HAP-1 (cell line): ENCODE measurements at regions not wholly inside any gene's neighbourhood (a gene's known extent, or its start where the extent isn't known, plus 50 kb on each side); places are given as distances from the start of the nearest gene placed in this dataset.
A peak's percentile ranks its signal among the peaks of the same experiment; 100 is the strongest.

Experiments used
- DNase-seq, 2 experiments: peaks; one replicate each; pipeline ENCODE4 v3.0.0-alpha.2; 2016 to 2020; ENCODE audit warnings: low spot score in 2 of 2
- H3K27me3 ChIP-seq: fragments of 250-450 bp; sonication (Bioruptor Pico); 2 replicates; pipeline ENCODE4 v1.5.1; 2020; ENCODE audit warnings: low read depth, mild to moderate bottlenecking, moderate library complexity
- H3K36me3 ChIP-seq: fragments of 250-450 bp; sonication (Bioruptor Pico); replicated peaks from 2 replicates; pipeline ENCODE4 v1.5.1; 2020; ENCODE audit warnings: mild to moderate bottlenecking
- H3K4me1 ChIP-seq: fragments of 250-450 bp; sonication (Bioruptor Pico); 2 replicates; pipeline ENCODE4 v1.5.1; 2020; ENCODE audit warnings: mild to moderate bottlenecking
- H3K4me3 ChIP-seq: fragments of 250-450 bp; sonication (Bioruptor Pico); 2 replicates; pipeline ENCODE4 v1.5.1; 2020; ENCODE audit warnings: mild to moderate bottlenecking, moderate library complexity
- H3K9me3 ChIP-seq: fragments of 250-450 bp; sonication (Bioruptor Pico); 2 replicates; pipeline ENCODE4 v1.5.1; 2020; ENCODE audit warnings: mild to moderate bottlenecking, moderate library complexity
- in situ Hi-C: fragments of 300-500 bp; cut with MboI; formaldehyde crosslinking; loops from 3 replicates; pipeline ENCODE4 v1.14.3; 2020; ENCODE audit warnings: low sequenced_read_pairs, inconsistent platforms, mixed read lengths

DNA sequence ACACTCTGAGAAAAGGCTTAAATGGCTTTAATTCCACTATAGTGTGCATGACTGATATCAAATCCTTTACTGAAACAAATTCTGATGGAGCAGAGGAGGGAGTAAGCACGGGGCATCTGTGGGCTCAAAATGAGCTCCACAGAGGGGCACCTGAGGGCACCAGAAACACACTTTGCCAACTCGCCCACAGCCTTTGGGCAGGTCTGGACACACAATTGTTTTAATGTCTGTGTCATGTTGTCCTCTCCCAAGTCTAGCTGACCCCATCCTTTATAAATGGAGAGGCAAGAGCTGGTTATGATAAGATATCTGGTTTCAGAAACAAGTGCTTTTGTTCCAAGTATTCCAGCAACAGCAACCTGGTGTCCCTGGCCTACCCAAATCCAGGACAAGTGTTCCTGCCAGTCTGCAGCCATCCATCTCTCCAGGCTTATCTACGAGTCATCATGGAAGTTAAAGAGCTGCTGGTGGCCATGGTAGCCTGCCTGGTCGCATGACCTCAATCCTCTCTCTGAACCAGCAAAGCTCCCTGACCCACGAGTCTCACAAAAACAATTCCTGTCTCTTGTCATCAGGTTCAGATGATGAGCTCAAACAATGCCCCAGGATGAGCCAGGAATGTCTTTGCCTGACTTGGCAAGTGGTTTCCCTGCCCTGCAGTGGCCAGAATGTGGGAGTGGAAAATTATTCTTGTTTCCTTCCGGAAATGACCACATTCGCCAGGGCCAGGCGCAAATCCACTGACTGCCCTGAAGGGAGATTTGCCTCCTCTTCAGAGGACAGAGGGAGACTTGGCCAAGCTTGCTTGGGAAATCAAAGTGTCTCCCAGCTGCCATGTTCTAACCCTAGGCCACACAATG is 64.4 kb upstream of the TPM1 start:
- H3K4me1 ChIP-seq: no peaks in the 10 kb centered on the region; the same call in 1 of the 2 replicates
- in situ Hi-C loops: no loop called here
- H3K4me3 ChIP-seq: no peak overlapping the region
- peaks cover 4% of the 10 kb centered on the region; the same call in 1 of the 2 replicates for H3K27me3 ChIP-seq
- no peak for DNase-seq
- no peaks in the 10 kb centered on the region for H3K36me3 ChIP-seq
- H3K9me3 ChIP-seq: no peaks in the 10 kb centered on the region

DNA sequence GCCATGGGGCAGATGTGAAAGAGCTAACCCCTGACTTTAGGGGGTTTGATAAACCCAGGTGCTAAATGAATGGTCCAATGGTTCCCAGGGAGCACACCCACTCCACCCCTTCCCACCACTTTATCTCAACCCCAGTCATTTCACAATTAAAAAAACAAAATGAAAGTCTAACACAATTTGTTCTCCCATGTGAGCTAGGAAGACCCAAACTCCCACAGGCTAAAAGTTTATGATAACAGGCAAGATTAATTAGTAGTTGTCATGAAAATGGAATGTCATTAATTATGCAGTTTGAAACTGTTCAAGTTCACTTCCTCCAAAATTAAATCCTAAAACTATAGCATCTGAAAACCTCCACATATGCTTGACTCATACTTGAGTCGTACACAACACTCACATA is 63.3 kb upstream of the TPM1 start:
- Histone ChIP-seq H3K4me1 (no peaks in the 10 kb centered on the region; the same call in 1 of the 2 replicates), H3K27me3 (peaks cover 4% of the 10 kb centered on the region; the same call in 1 of the 2 replicates), H3K36me3 (no peaks in the 10 kb centered on the region), H3K9me3 (no peaks in the 10 kb centered on the region), H3K4me3 (no peak overlapping the region)
- DNase-seq: no peak
- in situ Hi-C loops: no loop called here

DNA sequence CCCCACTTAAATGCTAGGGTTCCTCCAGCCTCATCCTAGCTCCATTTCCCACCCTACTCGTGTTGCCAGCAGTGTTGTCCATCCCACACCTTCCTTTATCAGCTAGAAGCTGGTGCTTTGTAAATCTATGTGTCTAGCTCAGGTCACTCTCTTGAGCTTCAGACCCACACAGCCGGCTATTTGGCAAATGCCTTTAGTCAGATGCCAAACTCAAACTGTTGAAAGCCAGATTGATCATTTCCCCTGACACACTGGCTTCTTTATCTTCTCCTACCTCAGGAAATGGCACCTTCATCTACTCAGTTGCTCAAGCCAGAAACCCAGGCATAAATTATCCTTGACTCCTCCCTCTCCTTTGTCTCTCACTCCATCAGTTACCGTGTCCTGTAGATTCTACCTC is 61.5 kb upstream of the TPM1 start:
- DNase-seq: no peak
- Histone ChIP-seq H3K27me3 (peaks cover 4% of the 10 kb centered on the region; the same call in 1 of the 2 replicates), H3K9me3 (no peaks in the 10 kb centered on the region), H3K4me1 (no peaks in the 10 kb centered on the region; the same call in 1 of the 2 replicates), H3K36me3 (no peaks in the 10 kb centered on the region), H3K4me3 (no peak overlapping the region)
- in situ Hi-C loops: no loop called here

DNA sequence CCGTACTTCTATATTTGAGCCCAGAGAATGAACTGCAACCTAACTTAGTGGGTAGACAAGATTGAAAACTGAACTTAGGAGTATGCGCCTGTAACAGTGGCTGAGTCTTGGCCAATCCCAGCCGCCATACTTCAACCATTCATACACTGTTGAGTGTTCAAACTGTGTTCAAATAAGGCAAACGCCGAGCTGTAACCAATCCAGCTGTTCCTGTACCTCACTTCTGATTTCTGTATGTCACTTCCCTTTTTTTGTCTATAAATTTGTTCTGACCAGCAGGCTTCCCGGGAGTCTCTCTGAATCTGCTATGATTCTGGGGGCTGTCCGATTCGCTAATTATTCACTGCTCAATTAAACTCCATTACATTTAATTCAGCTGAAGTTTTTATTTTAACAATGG is 58.6 kb upstream of the TPM1 start:
- in situ Hi-C loops: no loop called here

DNA sequence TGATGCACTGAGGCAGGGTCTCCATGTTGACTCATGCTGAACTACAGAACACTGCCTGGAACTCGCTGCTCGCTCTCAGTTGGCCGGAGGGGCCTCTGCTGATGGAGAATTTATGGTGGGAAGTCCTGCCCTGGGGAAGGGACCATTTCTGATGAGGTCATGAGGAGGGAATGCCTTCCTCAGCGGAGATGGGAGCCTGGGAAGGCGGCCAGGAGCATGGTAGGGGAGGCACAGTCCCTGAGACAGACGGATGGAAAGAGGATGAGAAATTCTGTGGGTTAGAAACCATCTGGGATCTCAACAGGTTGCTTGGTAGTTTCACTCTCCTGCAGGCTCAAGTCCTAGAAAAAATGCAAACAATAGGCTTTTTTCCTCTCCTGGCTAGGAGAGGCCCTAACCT is 56.8 kb upstream of the TPM1 start:
- in situ Hi-C loops: no loop called here
- H3K4me3 ChIP-seq: no peak overlapping the region

More for the DNA sequence above, 58.6 kb upstream of the TPM1 start:
- Histone ChIP-seq H3K27me3 (peaks cover 4% of the 10 kb centered on the region; the same call in 1 of the 2 replicates), H3K9me3 (no peaks in the 10 kb centered on the region), H3K4me1 (no peaks in the 10 kb centered on the region), H3K36me3 (no peaks in the 10 kb centered on the region), H3K4me3 (no peak overlapping the region)
- no peak for DNase-seq

DNA sequence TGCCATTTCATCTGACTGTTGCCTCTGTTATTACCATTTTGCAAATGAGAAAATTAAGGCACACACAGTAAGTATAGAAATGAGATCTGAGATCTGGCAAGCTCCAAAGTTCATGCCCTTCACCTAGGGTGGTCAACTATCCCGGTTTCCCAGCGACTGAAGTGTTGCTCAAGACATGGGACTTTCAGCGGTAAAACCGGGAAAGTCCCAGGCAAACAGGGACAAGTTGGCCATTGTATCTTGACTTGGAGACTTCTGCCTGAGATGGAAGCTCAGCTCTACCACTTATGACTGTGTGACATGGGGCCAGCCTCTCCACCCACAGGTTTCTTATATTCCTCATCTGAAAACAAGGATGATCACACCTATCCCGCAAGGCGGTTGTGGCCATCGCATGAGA is 55.6 kb upstream of the TPM1 start:
- in situ Hi-C loops: no loop called here
- peaks cover 3% of the 10 kb centered on the region for H3K4me1 ChIP-seq

More for the DNA sequence above, 56.8 kb upstream of the TPM1 start:
- Histone ChIP-seq H3K4me1 (no peaks in the 10 kb centered on the region), H3K9me3 (no peaks in the 10 kb centered on the region), H3K36me3 (no peaks in the 10 kb centered on the region), H3K27me3 (no peaks in the 10 kb centered on the region)
- peak in 1 of 2 experiments; percentile 7 for DNase-seq

DNA sequence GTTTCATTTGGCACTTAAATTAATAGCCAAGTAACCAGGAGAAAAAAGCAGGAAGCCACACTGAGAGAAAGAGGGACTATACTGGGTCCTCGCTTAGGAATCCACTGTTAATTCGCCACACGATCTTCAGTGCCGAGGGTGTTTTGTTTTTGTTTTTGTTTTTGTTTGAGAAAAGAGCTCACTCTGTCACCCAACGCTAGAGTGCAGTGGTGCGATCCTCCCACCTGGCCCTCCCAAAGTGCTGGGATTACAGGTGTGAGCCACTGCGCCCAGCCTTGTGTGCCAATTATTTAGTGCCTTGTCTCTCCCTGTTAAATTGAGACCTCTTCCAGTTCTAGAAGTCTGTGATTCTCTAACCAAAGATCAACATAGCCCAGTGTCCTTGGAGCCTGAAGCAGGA is 53.8 kb upstream of the TPM1 start:
- in situ Hi-C loops: no loop called here
- Histone ChIP-seq H3K27me3 (no peaks in the 10 kb centered on the region), H3K4me3 (no peak overlapping the region), H3K4me1 (peaks cover 17% of the 10 kb centered on the region), H3K36me3 (no peaks in the 10 kb centered on the region), H3K9me3 (no peaks in the 10 kb centered on the region)
- no peak for DNase-seq

More for the DNA sequence above, 55.6 kb upstream of the TPM1 start:
- H3K36me3 ChIP-seq: no peaks in the 10 kb centered on the region
- H3K4me3 ChIP-seq: no peak overlapping the region
- no peaks in the 10 kb centered on the region for H3K27me3 ChIP-seq
- no peaks in the 10 kb centered on the region for H3K9me3 ChIP-seq
- peak in 1 of 2 experiments; percentile 7 for DNase-seq

DNA sequence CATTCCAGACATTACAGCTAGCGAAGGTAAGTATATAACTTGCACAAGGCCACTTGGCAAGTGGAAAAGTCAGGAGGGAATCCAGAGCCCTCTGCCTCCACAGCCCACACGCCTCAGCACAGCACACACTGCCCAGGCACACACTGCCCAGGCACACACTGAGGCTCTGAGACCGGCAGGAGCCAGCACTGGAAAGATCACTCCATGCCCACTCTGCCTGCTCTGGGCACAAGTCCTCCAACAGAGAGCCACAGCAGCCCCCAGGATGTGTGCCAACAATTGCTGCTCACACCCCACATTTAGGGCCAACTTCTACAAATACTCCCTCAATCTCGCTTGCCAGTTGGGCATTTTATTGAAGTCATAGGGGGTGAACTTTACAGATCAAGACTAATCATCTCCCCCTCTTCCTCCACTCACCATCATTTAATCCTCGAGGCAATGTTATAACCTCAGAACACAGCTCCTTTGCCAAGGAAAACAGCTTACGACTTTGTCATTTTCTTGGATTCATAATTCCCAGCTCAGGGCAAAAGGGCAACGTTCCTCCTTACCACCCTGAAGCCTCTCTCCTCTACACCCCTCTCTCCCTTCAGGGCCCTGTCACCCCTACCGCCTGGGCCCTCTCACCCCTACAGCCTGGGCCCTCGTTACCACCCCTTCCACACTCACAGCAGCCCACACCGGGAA is 53.0 kb upstream of the TPM1 start:
- in situ Hi-C loops: no loop called here
- peak in 1 of 2 experiments; percentile 7 for DNase-seq
- no peaks in the 10 kb centered on the region for H3K27me3 ChIP-seq

DNA sequence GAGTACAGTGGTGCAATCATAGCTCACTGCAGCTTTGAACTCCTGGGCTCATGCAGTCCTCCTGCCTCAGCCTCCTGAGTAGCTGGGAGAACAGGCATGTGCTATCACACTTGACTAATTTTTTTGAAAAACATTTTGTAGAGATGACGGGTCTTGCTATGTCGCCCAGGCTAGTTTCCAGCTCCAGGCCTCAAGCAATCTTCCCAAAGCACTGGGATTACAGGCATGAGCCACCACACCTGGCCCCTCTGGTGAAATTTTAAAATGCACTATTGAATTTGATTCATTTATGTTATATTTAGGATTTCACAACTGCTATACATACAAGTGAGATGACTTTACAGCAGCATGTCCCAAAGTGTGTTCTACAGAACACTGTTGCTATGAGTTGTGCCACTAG is 50.8 kb upstream of the TPM1 start:
- Histone ChIP-seq H3K9me3 (no peaks in the 10 kb centered on the region), H3K27me3 (no peaks in the 10 kb centered on the region), H3K36me3 (no peaks in the 10 kb centered on the region), H3K4me1 (peaks cover 17% of the 10 kb centered on the region), H3K4me3 (no peak overlapping the region)
- no peak for DNase-seq
- in situ Hi-C loops: no loop called here

More for the DNA sequence above, 53.0 kb upstream of the TPM1 start:
- H3K9me3 ChIP-seq: no peaks in the 10 kb centered on the region
- H3K36me3 ChIP-seq: no peaks in the 10 kb centered on the region
- no peak overlapping the region for H3K4me3 ChIP-seq
- peaks cover 17% of the 10 kb centered on the region for H3K4me1 ChIP-seq

DNA sequence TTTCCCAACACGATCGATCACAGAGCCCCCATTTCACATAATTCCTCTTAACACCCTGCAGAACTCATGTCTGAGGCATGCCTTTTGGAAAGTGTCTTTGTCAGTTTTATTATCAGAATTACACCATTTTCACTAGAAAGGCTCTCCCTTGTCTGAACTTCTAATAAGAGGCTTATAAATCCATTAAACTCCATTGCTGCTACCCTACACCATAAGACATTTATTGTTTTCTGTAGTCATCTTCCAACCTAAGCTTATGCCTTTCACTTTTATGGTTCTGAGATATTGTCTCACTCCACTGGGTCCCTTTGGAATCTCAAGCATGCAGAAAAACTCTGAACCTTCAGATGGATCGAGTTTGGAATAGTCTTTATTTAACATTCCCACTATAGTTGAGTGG is 50.2 kb upstream of the TPM1 start:
- Histone ChIP-seq H3K27me3 (no peaks in the 10 kb centered on the region), H3K36me3 (no peaks in the 10 kb centered on the region), H3K4me3 (no peak overlapping the region), H3K4me1 (peaks cover 17% of the 10 kb centered on the region), H3K9me3 (no peaks in the 10 kb centered on the region)
- DNase-seq: peak in 1 of 2 experiments; percentile 85
- in situ Hi-C loops: no loop called here
